T-helper 2 cell treated with Interferon-gamma antibody and Interleukin-4, amounts not matched to agents 100 ng/mL and 5 ng/mL, for 36 hours (primary cell): ENCODE measurements at regions not wholly inside any gene's neighbourhood (a gene's known extent, or its start where the extent isn't known, plus 50 kb on each side); places are given as distances from the start of the nearest gene placed in this dataset.
"Not testable (repeated sequence)": the region's sequence is repeated elsewhere in the genome, so short reads cannot be mapped to it uniquely, and the experiment has no call there.

Experiments
- intact Hi-C: fragments of 100-400 bp; cut with micrococcal nuclease; formaldehyde crosslinking; loops from one replicate; pipeline ENCODE4 v1.15.1; 2023

DNA sequence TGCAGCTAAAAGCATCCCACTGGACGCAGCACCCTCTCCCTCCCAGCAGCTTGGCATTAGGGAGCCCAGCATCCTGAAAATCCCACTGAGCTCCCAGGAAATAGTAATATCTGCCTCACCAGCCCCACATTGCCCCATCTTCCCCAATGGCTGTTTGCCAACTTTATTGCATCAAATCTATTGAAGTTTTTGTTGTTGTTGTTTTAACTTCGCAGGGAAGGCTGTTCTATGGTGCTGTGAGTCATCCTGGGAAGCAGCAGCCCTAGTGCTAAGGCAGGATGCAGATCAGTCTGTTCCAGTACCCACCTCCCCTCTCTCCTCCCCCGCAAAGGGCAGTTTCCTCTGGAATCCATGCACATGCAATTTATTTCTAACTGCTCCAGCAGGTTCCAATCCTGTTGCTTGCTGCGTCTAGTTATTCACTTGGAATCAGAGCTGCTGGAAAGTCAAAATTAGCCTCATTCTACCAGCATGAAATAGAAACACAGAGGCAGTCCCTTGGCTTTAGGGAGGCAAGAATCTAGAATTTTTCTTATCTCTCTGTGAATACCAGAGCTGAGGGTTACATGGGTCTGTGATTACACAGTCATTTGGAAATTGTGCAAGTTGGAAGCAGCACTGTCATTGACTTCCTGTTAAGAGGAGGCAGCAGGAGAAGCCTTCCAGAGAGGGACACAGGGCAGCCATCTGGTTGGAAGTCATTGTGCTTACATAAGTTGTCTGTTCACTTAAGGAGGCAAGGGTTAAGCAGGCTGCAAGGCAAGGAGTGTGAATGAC lies 115.9 kb upstream of the CACUL1 start:
- intact Hi-C loops, result no loop called here

DNA sequence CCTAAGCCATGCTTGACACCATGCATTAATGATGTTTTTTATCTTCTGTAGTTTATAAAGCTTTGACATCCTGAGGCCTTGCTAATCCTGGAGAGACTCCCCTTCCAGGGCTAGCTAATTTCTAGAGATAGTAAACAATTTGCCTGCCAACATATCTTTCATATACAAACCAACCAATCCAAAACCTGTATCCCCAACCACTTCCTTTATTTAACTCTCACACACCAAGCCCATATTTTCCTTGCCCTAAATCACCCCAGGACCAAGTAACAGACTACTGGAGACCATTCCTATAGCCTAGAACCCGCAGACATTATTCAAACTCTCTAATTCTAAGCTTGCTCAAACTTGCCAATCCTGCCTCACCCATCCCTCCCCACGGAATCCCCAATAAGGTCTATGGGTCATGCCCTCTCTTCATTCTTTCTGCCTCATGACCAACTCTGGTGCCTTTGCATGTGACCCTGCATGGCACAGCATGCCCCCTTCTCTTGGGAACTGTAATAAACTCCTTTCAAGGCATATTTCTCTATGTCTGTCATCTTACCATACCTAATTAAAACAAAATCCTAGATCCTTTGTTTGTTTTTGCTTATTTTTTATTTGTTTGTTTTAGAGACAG lies 116.6 kb upstream of the CACUL1 start:
- intact Hi-C loops, result no loop called here

DNA sequence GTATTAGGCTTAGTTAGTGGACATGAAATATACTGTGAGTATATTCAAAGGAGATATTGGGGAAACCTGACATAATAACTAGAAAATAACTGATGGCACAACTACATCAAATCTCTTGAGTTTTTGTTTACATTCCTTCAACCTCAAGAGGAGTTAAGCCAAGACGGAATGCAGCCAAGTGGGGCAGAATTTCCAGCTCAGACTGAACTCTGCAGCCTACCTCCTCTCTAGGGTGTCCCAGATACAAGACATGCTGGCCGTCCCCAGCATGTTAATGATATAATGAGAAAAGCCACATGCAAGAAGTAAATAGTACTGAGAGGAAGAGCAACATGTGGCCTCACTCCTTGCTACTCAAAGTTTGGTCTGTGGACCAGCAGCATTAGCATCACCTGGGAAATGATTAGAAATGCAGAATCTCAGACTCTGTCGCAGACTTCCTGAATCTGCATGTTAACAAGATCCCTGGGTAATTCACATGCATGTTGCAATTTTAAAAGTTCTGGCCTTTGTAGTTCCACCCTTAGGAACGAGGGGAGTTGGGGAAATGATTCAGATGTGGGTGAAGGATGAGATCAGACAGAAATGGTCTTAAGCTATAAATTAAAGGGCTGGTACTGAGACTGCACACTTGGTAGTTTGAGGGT lies 118.4 kb upstream of the CACUL1 start:
- intact Hi-C loops, result no loop called here

DNA sequence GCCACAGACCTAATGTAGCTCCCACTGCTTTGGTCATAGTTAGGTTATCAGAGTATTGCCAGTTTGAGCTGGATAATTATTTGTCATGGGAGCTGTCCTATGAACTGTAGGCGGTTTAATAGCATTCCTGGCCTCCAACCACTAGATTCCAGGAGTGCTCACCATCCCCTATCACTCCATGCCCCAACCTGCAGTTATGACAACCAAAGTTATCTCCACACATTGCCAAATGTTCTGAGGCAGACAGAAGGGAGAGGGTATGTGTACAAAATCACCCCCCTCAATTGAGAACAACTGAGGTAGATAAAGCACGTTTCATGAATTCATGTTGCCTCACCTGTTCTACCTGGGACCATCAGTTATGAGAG lies 119.0 kb upstream of the CACUL1 start:
- intact Hi-C loops, result no loop called here

DNA sequence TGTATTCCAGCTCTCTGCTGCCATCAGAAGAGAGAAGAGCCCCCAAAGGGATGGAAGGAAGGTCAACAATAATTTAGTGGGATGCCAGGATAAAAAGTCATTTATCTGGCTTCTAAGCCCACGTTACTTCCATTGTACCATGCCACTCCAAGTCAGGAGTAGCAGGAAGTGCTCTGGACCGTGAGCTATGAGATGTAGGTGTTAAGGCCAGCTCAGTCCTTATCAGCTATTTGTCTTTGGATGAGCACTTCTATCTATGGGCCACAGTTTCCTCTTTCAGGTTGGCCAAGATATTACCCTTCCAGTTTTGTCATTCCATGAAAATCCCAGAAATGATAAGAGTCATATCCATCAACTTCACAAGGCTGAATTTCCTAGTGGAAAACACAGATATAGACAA lies 119.4 kb upstream of the CACUL1 start:
- intact Hi-C loops, result no loop called here

DNA sequence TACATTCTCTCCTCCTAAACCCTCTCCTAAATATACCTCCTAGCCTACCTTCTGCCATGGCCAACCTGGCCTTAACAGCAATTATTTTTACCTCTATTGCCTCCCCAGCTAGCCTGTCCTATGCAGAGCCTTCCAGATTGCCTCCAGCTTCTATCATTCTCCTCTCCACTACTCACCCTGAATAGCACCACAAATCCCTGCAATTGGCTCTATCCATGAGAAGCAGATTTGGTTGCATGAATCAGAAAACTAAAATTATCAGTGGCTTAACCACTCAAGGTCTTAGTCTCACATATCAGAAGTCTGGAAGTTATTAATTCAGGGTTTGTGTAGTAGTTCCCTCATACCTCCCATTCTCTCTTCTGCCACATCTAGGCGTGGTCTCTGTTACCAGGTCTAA lies 120.3 kb upstream of the CACUL1 start:
- intact Hi-C loops, result no loop called here

DNA sequence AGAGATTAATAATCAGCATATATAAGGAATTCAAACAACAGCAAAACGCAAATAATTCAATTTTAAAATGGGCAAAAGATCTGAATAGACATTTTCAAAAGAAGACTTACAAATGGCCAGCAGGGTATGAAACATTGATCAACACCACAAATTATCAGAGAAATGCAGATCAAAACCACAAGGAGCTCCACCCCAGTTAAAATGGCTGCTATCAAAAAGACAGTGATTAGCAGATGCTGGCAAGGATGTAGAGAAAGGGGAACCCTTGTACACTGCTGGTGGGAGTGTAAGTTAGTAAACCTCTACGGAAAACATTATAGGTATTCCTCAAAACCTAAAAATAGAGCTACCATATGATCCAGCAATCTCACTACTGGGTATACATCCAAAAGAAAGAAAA lies 128.0 kb upstream of the CACUL1 start:
- intact Hi-C loops, result no loop called here

DNA sequence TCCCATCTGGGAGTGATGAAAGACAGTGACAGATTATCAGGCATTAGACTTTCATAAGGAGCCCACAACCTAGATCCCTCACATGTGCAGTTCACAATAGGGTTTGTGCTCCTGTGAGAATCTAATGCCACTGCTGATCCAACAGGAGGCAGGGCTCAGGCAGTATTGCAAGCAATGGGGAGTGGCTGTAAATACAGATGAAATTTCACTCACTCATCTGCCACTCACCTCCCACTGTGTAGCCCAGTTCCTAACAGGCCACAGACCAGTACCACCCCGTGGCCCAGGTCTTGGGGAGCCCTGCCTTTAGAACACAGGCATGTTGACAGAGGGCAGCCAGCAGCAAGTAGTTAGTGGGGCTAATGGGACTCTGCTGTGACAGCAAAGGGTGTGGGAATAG lies 137.3 kb upstream of the NANOS1 start:
- intact Hi-C loops, result no loop called here

DNA sequence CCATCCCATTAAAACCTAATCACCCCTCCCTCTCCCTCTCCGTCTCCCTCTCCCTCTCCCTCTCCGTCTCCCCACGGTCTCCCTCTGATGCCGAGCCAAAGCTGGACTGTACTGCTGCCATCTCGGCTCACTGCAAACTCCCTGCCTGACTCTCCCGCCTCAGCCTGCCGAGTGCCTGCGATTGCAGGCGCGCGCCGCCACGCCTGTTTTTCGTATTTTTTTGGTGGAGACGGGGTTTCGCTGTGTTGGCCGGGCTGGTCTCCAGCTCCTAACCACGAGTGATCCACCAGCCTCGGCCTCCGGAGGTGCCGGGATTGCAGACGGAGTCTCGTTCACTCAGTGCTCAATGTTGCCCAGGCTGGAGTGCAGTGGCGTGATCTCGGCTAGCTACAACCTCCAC lies 134.6 kb upstream of the NANOS1 start:
- intact Hi-C loops, result not testable (repeated sequence)

DNA sequence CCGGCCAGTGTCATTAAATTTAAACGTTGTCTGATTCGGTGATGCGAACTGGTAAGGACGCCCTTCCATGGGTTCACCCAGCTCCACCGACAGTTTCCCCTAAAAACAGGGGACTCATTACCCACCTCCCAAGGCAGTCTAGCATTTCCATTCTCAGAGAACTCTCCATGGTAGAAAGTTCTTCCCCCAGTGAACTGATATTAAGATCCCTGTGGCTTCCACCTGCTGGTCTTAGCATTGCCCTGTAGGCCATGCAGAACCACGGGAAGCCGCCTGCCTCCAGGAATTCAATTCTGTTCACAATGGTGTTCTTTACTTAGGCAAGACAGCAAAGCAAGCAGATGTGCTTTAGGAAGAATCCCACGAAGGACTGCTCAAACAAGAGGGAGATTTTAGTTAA lies 128.9 kb upstream of the NANOS1 start:
- intact Hi-C loops, result no loop called here

DNA sequence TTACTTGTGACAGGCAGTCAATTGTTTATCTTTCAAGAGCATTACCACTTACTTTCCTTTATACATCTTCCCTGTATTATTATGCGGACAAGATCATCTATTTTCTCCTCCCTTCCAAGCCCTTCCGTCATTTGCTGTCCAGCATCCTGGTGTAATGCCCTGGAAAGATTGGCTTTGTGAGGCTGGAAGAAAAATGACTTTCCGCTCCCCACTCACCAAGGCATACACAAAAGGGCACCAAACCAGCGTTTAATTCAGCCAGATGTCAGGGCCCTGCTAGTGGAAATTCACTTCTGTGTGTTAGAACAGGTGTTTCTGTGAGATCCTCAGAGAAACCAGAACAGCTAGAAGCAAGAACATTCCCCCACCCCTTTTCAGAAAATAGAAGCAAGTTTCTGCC lies 128.1 kb upstream of the NANOS1 start:
- intact Hi-C loops, result no loop called here

DNA sequence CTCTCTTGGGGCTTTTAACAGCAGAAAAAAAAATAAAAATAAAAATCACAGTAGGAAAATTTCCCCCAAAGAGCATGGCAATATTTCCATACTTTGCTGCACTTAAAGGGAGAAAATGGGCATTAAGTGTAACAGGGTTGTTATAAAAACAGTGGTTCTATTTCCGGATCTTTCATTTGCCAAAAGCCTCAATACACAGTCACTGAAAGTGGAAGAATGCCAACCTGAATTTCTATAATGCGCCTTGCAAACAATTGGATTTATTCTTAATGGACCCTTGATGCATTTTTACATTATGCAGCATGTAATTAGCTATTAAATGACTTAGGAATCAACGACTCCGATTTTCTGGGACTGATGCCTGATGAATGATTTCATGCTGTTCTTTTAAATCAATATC lies 127.6 kb upstream of the NANOS1 start:
- intact Hi-C loops, result no loop called here

DNA sequence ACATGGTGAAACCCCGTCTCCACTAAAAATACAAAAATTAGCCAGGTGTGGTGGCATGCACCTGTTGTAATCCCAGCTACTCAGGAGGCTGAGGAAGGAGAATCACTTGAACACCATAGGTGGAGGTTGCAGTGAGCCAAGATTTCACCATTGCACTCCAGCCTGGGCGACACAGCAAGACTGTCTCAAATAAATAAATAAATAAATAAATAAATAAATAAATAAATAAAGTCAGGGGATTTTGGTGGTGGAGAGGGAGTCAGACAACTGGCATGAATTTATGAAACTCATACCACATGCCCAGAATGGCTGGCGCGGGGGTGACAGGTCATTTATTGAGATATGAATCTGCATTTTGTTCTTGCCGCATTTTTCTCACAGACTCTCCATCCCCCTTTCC lies 126.9 kb upstream of the NANOS1 start:
- intact Hi-C loops, result not testable (repeated sequence)

DNA sequence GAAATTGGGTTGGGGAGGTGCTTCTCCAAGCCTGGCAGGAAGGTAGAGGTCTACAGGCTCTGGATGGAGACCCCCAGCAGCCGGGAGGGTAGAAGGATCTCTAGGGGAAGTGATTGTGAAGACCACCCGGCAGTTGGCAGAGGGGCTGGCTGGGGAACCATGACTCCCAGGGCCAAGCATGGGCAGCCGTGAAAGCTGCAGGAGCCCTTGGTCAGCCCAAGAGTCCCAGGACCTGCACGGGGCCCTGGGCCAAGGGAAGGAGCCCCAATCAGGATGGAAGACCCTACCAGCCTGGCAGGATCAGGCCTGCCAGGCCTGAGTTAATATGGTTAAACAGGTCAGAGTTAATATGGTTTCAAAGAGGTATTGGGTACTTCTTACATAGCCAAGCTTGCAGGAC lies 126.3 kb upstream of the NANOS1 start:
- intact Hi-C loops, result no loop called here

DNA sequence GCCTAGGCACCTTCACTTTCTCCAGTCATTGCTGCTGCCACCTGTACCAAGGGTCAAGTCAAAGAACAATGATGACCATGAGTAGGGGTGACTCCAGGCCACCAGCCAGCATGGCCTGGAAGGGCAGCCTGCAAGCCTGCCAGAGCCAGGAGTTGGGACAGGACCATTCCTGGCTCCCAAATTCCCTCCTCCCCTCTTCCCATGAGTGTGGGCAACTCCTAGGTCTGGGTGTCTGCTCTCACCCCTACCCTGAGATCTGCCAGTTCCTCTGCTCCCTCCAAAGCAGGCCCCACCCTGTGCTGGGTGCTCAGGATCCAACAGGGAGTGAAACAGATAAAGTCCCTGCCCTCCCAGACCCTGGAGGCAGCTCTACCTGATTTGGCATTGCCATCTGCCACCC lies 125.8 kb upstream of the NANOS1 start:
- intact Hi-C loops, result no loop called here

DNA sequence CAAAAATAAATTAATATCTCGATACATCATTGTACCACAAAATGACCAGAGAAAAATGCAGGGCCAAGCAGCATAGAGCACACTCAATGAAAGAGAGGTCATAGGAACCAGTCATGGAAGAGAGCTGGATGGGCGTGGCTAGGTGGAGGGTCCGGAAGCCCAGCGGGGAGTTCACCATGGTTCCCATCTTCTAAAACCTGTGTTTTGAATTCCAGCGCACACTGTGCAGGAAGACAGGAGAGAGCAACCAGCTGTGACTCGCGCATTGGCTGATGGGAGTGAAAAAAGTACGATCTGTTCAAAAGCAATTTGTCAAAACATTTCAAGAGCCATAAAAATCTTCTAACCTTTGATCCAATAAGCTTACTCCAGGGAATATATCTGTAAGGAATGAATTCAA lies 125.2 kb upstream of the NANOS1 start:
- intact Hi-C loops, result no loop called here

DNA sequence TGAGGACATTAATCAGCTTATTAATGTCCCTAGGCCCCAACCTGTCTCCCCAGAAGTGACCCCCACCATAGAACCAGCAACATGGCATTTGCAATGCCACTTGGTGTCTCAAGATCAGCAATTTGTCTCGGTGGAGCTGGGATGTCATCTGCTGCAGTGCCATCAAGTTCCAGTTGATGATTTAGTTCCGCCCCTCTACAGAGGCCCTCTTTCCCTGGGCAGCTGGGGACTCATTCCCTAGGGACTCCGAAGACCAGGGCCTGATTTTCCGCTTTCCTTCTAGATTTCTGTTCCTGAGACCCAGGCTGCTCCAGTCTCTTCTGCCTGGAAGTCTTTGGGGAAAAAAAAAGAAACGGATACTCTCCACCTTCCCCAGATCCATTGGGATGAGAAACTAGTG lies 122.5 kb upstream of the NANOS1 start:
- intact Hi-C loops, result no loop called here

DNA sequence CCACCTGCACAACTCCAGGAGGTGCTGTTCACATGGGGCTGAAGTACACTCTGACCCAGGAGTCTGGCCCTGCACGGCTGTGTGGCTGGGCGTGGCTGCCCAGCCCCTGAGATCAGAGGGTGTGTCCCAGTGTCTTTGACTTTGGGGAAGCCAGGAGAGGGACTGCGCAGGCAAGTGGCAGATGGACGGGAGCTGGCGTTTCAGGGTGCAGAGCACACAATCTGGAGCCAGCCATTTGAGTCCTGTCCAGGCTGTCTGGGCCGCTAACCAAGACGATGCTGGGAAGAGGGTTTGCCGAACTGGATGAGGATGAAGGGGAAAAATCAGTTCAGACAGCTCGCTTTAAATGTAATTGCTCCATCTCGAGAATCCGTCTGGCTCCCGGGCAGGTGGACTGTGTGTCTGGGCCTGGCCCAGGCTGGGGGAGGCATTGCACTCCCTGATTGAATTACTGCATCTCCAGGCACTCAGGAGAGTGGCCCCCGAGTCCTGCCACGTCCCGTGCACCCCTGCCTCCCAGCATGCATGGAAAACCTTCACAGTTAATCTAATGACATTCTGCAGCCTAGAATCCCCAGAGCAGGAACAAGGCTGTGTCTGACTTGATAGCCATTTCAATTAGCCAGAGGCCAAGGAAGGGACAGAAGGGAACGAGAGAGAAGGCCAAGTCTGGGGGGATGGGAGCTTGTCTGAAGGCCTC lies 120.8 kb upstream of the NANOS1 start:
- intact Hi-C loops, result no loop called here

DNA sequence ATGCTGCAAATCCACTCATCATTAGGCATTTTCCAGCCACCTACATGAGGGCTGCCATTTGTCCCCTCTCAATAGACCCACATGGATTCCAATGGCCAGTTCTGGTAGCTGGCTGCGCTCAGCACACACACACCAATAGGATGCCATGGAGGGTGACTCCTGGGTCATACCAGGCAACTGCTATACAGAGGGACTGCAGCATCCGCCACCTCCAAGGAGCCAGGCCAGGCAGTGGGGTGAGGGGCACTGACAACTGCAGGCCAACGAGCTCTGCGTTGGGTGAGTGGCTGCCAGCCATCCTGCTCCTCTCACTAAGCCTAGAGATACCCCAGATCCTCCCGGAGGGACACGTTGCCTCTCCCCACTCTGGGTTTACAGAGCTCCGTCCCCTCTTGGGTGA lies 118.8 kb upstream of the NANOS1 start:
- intact Hi-C loops, result no loop called here

DNA sequence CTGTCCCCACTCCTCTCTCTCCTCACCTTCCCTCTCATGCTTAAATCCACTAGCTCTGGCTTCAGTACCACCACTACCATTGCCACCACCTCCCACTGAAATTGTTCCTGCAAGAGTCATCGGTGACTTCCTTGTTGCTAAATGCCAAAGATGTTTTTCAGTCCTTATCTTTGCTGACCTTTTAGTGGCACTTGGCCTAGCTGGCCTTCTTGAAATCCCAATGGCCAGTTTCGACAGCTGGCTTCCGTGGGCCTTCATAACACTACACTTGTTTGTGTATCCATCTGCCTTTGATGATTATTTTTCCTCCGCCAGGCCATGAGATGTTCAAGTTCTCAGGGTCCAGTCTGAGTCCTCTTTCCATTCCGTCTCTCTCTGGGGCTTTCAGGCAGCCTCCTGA lies 118.2 kb upstream of the NANOS1 start:
- intact Hi-C loops, result no loop called here

DNA sequence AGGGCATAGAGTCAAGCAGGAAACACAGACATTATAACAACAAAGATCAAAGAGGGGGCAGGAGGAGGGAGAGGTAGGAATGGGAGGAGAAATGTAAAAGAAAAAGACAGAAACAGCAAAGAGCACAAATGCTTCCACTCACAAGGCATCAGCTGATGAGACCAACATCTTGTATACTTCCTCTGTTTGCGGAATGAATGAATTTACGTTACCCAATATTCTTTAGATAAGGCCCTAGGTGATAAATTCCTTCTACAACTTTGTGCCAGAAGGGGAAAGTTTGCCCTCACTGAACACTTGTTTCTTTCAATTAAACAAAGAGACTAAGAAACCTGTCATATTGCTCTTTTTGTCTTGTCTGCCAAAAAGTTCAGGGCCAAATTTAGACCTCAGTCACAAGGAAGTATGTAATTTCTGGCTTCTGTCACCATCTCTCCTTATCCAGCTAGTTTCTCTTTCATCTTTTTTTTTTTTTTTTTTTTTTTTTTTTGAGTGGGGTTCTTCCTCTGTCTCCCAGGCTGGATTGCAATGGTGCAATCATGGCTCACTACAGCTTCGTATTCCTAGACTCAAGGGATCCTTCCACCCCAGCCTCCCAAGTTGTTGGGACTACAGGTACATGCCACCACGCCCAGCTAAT lies 116.4 kb upstream of the NANOS1 start:
- intact Hi-C loops, result no loop called here

DNA sequence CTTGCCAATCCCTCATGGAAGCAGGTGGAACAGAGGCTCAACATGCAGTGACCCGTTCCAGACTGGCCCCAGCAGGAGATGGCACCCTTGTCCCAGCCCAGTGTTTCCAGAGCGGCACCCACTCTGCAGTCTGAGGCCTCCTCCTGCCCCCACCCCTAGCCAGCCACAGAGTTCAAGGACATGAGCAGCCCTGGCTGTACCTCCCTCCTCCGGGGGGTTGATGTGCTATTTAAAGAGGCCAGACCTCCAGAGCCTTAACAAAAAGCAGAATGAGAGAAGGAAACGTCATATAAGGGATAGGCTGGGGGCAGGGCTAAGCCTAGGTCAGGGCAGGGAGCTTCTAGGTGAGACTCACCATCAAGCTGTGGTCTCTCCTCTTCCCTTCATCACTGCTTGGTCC lies 115.7 kb upstream of the NANOS1 start:
- intact Hi-C loops, result no loop called here
